HG03196 (cell line): ENCODE measurements at regions not wholly inside any gene's neighbourhood (a gene's known extent, or its start where the extent isn't known, plus 50 kb on each side); places are given as distances from the start of the nearest gene placed in this dataset.
"Not testable (repeated sequence)": the region's sequence is repeated elsewhere in the genome, so short reads cannot be mapped to it uniquely, and the experiment has no call there.

ENCODE experiments used
- ATAC-seq: cut with Tn5 transposase; IDR thresholded peaks from one replicate; pipeline ENCODE4 v1.9.1; 2021; ENCODE audit not compliant: unreplicated experiment

DNA sequence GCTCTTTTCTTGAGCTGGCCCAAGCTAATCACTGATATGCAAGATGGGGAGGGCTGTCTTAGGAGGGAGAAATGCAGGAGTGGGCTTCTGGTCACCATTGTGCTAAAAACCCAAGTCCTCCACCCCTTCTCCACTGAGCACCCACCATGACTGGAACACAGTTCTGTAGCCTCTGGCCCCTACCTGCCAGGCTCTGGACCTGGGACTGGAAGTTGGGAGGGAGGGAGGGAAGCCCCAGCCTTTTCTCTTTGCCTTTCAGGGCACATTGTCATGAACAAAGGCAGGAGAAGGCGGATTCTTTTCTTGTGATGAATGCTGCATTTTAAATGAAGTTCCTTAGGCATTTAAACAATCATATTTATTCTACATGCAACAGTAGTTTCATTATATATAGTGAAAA lies 559.1 kb upstream of the TRPC7 start:
- no peak for ATAC-seq

DNA sequence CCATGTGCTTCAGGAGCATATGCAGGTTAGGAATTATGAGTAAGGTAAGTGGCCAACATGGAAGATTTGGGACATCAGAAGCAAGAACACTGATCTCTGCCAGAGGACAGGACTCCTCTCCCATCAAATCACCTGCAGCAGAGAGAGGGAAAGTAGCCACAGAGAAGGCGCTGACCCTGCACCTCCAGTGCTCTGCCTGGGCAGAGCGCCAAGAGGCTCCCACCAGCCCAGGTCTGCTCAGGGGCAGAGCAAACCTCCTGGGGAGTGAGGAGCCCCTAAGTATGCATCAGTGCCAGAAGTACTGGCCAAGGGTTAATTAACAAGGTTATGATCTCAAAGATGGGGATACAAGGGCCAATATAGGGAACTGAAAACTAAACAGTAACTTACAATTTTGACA lies 545.3 kb upstream of the TRPC7 start:
- ATAC-seq: no peak

DNA sequence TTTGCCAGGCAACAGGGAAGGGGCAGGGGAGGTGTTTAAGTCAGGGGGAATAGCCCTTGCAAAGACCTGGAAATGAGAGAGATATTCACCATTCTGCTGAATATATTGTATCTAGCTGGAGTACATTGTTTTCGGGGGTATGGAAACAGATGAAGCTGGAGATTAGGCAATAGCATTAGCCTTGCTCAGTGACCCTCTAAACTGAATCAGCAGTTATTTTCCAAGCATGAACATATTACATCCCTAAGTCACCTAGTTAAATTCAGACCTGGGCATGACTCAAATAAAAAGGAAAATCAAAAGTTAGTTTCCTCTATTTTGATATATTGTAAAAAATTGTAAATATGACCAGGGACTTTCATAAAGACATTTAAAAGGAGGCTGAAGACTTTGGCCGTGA lies 544.6 kb upstream of the TRPC7 start:
- no peak for ATAC-seq

DNA sequence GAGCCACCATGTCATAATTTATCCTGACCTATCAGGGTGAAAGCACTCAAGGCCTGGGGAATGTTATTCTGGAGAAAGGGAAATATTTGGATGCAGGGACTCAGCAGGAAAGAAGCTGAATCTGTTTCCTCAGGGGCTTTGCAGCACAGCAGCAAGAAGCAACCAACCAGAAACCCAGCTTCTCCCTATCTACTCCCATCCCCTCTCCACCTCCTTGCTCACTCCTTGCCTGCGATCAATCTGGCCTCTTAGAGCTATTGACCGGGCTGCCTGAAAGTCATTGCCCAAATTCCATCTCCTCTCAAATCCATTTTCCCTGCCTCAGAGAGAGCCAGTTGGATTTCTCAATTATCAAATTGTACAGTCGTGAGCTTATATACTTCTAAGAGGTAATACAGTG lies 542.0 kb upstream of the TRPC7 start:
- ATAC-seq: no peak

DNA sequence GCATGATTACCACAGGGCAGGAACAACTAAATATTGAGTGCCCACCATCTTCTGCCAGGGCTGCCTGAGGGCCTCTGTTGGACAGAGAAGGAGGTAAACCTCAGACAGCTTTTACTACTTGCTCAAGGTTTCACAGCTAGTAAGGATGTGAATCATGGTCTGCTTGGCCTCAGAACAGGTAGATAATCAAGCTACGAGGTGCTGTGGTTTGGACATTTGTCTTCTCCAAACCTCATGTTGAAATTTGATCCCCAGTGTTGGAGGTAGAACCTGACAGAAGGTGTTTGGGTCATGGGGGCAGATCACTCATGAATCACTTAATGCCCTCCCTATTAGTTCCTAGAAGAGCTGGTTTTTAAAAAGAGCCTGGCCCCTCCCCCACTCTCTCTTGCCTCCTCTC lies 541.2 kb upstream of the TRPC7 start:
- ATAC-seq: no peak

DNA sequence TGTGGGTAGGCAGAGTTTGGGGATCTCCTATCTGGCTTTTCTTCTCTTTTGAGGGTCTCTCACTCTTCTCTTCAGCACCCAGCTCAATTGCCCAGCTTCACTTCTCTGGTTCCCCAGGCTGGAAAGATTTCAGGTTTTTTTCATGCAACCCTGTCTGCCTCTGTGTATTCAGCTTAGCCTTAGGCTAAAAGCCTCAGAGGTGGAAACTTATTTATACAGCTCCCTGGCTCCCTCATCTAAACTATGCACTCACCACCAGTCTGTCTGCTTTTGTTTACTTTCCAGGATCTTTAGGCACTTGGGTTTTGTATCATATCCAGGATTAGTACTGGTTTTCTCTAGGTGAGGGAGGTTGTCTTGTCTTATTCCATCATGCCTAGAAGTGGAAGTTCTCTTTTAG lies 540.2 kb upstream of the TRPC7 start:
- ATAC-seq: no peak

DNA sequence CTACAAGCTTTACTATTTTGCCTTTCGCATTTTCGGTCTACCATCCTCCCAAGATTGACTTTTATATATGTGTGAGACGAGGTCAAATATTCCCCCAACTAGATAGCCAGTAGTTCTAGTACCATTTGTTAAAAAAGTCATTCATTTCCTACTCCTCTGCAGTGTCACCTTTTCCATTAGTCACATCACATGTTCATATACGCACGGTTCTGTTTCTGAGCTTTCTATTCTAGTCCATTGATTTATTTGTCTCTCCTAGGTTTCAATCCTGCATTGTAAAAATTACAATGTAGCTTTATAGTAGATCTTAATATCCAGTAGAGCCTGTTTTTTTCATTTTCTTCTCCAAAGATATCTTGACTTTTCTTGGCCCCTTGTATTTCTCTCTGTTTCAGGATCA lies 528.7 kb upstream of the TRPC7 start:
- ATAC-seq: no peak

DNA sequence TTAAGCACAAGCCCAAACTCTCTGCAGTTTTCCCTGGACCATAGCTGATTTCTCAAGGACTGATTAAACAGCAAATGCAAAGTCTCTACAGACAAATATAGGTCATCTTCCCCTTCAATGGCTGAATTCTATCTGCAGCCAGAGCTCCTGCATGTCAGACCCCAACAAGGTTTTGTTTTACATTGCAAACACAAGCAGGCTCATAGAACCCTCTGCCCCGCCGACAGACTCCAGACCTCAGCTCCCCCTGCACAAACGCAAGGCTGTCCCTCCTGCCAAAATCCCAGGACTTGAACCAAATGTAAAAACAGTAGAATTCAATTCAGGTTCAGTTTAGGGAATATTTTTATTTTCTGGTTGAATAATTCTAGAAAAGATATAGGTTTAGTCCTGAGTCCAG lies 526.7 kb upstream of the TRPC7 start:
- no peak for ATAC-seq

DNA sequence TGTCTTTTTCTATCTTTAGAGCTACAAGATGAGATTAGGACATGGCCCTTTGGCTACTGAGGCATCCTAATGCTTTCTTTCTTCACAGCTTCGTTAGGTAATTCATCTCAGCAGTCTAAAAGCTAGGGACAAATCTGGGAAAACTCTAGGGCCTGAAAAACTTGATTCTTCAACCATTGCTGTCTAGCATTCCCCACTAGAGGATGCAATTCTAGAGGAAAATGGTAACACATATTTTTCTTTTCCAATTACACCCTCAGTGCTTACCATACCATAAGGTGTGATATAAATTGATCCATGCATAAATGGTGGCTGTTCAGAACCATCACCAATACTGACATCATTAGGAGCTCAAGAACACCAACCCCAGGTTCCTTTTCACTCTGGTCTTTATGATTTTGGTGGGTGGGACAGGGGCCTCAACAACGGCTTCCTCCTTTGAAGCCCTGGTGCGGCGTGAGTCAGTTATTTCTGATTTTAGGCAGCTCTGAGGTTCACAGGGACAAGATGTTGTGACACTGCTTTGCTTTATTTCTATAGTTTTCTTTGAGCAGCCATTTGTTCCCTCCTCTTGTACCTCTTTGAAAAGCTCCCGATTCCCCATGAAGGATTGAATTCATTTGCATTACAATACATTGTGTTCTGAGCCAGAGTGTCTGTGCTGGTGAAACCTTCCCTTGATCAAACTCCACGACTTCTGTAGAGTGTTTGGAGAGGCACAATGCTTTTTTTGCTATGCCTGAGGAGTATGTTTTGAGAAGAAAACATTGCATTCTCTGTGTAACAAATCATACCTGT lies 526.0 kb upstream of the TRPC7 start:
- ATAC-seq: no peak

DNA sequence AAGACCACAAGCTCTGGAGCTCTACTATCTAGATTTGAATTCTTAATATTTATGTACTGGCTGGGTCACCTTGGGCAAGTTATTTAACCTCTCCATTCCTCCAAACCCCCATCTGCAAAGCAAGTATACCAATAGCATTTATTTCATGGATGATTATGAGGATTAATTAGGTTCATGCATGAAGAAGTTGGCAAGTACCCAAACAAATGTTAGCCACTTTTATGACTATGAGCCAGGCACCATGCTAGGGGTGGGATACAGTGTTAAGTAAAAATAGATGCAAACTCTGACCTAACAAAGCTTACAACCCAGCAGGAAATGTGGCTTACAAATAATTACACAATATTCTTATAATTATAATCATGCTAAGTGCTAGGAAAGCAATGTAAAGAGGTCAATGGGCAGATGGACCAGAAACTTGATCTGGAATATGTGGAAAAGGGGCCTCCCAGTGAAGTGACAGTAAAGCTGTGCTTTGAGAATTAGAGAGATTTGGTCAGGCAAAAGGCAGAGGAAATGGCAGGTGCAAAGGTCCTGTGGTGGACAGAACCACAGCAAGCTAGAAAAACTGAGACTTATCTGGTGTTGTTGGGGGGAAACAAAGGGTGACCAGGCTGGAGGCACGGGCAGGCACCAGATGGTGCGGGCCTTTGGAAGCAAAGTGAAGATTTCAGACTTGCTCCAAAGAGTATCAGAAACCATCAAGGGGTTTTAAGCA lies 525.2 kb upstream of the TRPC7 start:
- ATAC-seq: no peak

DNA sequence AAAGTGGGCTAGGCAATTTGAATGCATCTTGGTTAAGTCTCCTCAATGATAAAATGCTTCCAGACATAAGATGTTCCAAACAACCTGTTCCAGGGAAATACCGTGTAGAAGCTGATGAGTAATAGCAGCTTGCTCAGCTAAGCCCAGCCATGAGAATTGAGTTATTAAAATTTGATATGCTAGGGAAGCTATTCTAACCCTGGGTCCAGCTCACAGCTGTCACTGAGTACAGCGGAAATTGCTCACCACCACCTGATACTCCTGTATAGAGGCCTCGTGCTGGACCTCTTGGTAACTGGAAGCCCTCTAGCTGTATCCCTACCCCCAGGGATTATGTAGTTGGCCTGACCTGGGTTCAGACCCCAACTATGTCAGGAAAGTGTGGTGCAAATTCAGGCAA lies 521.3 kb upstream of the TRPC7 start:
- ATAC-seq: no peak

DNA sequence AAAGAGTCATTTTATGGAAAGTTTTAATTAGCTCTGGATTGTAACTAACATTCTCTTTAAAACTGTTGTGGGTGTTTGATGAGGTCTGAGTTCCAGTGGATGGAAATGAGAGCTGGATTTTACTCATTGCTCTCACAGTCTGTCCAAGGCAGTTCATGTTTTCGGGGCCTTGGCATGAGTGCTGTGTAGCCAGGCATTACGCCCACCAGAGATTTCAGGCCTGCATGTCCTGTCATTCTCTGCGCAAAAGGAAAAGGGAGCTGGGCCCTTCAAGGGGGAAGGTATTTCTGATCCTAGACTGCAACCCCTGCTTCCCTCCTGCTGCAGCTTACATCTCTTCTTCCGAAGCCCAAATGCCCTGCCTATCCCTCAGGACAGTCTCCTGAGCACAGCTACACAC lies 499.6 kb upstream of the TRPC7 start:
- no peak for ATAC-seq

DNA sequence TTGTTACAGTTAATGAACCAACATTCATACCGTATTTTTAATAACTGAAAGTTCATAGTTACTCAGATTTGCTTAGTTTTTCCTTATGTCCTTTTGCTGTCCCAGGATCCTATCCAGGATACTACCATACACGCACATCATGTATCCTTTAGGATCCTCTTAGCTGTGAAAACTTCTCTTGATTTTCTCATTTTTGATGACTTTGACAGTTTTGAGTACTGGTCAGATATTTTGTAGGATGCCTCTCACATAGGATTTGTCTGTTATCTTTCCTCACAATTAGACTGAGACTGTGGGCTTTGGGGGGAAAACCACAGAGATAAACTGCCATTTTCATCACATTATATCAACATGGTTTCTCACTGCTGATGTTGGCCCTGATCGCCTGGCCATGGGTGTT lies 491.3 kb upstream of the TRPC7 start:
- ATAC-seq: no peak

DNA sequence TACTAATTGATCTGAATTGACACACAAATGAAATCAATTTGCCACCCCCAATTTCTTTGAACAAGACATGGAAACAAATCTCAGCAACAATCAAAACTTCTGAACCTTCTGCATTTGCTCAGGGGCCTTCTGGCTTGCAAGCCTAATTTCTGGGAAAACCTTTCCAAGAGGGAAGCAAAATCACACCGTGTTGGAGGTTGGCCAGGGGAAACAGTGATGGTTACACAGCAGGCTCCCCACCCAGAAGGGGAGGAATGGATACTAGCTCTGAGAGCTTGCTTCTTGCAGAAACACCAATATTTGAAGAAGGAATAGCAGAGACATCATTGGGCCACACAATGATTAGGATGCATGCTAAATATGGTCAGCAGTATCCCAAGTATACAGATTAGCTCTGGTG lies 488.6 kb upstream of the TRPC7 start:
- ATAC-seq: no peak

DNA sequence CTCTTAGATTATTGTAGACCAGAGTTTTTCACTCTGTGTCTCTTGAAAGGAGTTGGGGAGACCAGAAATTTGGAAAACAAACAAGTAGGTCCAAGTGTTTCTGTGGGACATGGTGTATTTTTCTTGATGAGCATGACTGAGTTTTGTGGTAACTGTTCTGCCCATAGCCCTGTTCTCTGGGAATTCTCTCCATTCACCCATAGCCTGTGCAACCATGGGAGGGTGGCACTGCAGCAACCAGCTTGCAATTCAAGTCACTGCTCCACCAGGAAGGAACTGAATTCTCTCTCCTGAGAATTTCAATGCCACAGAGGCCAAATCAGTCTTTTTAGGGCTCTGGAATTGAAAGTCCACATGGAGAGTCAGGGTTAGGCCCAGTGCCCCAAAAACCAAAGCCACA lies 475.3 kb upstream of the TRPC7 start:
- no peak for ATAC-seq

DNA sequence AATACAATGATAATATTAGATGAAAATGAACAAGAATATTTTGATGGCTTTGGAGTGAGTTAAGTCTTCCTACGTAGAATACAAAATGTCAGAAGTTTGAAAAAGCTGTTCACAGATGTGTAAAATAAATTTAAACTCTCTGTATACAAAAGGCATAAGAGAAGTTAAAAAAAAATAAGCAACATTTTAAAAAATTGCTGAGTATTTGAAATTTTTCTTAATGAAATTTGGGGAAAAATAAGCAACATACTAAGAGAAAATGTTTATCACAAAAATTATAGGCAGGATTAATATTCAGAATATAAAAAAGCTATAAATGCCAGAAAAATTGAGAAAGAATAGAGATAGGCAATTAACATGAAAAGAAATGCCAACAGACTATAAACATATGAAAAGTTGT lies 470.7 kb upstream of the TRPC7 start:
- ATAC-seq: no peak

DNA sequence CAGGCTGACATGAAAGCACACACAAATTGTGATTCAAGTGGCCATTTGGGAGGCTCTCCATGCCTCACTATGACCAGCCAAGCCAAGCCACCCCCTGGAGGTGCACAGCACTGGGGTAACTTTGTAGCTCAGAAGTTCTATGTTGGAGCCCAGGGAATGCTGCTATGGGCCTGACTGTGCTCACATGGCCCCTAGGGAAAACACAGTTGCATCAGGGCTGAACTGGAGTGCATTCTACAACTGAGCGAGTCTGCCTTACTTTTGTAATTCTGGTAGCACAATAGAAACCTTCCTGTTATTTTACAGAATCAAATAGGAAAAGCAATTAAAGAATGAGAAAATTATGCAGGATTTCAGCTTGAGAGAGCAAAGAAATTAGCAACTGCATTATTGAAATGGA lies 455.5 kb upstream of the TRPC7 start:
- no peak for ATAC-seq

DNA sequence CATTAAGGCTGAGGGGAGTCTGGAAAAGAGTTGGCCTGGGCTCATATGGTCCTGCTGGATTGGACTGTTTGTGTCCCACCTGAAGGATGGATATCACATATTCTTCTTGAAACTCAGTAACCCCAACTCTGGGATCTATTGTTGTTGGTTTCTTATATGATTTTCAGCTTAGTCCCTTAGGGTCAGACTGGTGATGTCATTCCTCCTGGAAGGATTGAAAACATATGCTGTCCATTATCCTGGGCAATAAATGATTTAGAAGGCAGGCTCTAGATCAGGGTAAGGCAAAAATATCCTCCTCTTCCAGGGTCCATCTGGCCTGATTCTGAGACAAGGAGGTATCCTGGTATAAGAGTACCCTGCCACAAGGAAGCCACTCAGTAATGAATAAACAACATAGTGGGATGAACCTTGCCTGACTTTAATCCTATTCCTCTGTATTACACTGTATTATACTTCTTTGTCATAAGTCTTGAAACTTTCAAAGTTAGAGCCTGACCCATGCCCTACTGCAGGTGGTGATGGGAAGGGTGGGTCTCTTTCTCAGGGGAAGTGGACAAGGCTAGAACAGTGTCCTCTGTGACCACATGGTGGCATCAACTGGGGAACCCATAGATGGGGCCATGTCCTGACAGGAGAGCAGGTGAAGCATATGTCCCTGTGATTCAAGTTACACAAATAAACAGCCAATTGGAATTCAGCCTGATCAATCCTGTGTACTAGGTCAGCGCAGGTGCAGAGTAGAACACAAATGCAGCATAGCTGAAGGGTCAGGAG lies 454.4 kb upstream of the TRPC7 start:
- no peak for ATAC-seq

DNA sequence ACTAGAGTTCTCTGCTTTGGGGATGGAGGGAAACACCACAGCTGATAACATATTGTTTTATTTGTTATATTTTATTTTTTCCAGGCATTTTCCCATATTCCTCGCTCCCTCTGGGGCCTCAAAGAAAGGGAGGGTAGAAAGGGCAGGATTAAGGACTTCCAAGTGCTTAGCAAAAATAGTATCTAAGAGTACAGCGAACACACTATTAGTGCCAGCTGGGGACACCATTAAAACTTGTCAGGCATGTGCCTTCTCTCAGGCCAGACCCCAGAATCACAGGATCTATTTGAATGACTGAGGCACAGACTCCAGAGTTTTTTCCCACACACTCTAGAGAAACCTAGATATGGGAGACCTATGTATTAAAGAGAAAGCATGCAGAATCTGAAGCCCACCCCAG lies 451.0 kb upstream of the TRPC7 start:
- ATAC-seq: no peak

DNA sequence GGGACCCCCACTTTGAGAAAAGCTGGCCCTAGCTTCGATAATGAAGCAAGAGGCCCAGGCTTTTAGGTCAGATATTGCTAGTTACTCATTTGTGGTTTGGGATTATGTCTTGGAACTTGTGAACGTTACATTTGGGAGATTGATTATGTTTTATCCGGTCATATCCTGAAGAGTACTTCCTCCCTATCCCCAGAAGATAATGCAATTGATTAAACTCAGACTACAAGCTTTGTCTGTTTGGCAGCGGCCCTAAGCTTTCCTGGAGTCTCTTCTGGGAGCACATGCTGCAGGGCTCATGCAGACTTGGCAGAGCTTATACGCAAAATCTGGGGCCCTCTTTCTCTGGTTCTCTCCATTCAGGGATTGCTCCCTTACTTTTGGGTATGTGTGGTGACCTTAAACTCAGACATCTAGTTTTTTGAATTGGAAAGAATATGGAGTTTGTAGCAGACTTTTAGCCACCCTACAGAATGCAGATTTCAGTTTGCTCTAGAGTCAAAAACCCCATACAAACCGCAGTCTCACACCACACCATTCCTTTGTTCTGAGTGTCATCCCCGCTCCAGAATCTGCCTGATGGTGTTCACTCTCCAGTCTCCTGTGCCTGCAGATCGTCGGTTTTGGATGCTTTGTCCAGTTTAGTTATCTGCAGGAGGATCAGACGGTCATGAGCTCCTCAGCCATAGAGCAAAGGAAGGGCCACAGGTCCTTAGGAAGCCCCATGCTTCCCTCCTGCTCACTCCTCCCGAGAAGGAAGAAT lies 449.5 kb upstream of the TRPC7 start:
- no peak for ATAC-seq

DNA sequence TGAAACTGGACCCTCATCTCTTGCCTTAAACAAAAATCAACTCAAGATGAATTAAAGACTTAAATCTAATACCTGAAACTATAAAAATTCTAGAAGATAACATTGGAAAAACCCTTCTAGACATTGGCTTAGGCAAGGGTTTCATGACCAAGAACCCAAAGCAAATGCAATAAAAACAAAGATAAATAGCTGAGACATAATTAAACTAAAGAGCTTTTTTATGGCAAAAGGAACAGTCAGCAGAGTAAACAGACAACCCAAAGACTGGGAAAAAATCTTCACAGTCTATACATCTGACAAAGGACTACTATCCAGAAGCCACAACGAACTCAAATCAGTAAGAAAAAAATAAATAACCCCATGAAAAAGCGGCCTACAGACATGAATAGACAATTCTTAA lies 446.9 kb upstream of the TRPC7 start:
- not testable (repeated sequence) for ATAC-seq
